Small intestine (tissue), 7 donors: ENCODE measurements at regions not wholly inside any gene's neighbourhood (a gene's known extent, or its start where the extent isn't known, plus 50 kb on each side); places are given as distances from the start of the nearest gene placed in this dataset.
"Not testable (repeated sequence)": the region's sequence is repeated elsewhere in the genome, so short reads cannot be mapped to it uniquely, and the experiment has no call there.

Experiments used
- DNase-seq, 2 donors: peaks; one replicate each; pipeline versions ENCODE4 v3.0.0 to v3.0.0-alpha.2; 2013
- FAIRE-seq: peaks from 2 replicates; lab custom pipeline; 2012; peaks lifted over from hg19 to GRCh38; lab: Jason Lieb, UNC
- H3K27ac ChIP-seq, 3 donors: one replicate each; pipeline ENCODE4 v1.5.1; 2013; ENCODE audit warnings: low read length in 2 of 3, mild to moderate bottlenecking in 2 of 3, control low read depth in 1 of 3, inconsistent platforms in 1 of 3, low read depth in 1 of 3, moderate library complexity in 1 of 3
- H3K27me3 ChIP-seq, 3 donors: one replicate each; pipeline ENCODE4 v1.6.1; 2013; ENCODE audit warnings: low read length in 3 of 3, inconsistent platforms in 1 of 3; ENCODE audit not compliant: control insufficient read depth in 3 of 3, insufficient read depth in 3 of 3
- H3K36me3 ChIP-seq, 3 donors: one replicate each; pipeline ENCODE4 v1.6.1; 2013; ENCODE audit warnings: low read length in 3 of 3, inconsistent platforms in 1 of 3, low read depth in 1 of 3, mild to moderate bottlenecking in 1 of 3, moderate library complexity in 1 of 3; ENCODE audit not compliant: control insufficient read depth in 3 of 3, insufficient read depth in 2 of 3
- H3K4me1 ChIP-seq, 3 donors: one replicate each; pipeline ENCODE4 v1.6.1; 2013; ENCODE audit warnings: low read length in 2 of 3, inconsistent platforms in 1 of 3, low read depth in 1 of 3, mild to moderate bottlenecking in 1 of 3, moderate library complexity in 1 of 3; ENCODE audit not compliant: control insufficient read depth in 3 of 3, insufficient read depth in 2 of 3
- H3K4me3 ChIP-seq, 3 donors: one replicate each; pipeline ENCODE4 v1.5.1; 2013; ENCODE audit warnings: low read length in 3 of 3, control low read depth in 1 of 3, inconsistent platforms in 1 of 3, low read depth in 1 of 3, mild to moderate bottlenecking in 1 of 3, moderate library complexity in 1 of 3
- H3K9me3 ChIP-seq, 2 donors: one replicate each; pipeline ENCODE4 v1.6.1; 2013; ENCODE audit warnings: low read depth in 1 of 2, low read length in 1 of 2; ENCODE audit not compliant: control insufficient read depth in 2 of 2, insufficient read depth in 1 of 2
- WGBS, 3 donors: extraction: QIAGEN DNeasy Blood & Tissue Kit; methylation state at CpG; one replicate each; pipeline ENCODE4 v1.1.7; 2013; 5-methylcytosine and 5-hydroxymethylcytosine counted together
- donor health status: healthy with polysubstance abuse.
- donor health status: control.
- donor health status: control.
- donor health status: Bipolar disorder and iron deficiency.
- donor health status: healthy.

GRCh38 chrX:65862638-65863037 lies 177.2 kb downstream of the VSIG4 start:
- FAIRE-seq (no peak), DNase-seq (no peak)
- Histone ChIP-seq H3K4me1 (no peaks in the 10 kb centered on the region), H3K27ac (no peak overlapping the region), H3K36me3 (no peaks in the 10 kb centered on the region), H3K4me3 (no peak overlapping the region), H3K27me3 (no peaks in the 10 kb centered on the region), H3K9me3 (no peaks in the 10 kb centered on the region)
- 72 to 87% (median 79%) methylated on average over 5 of the region's 5 CpGs for WGBS, 3 donors

GRCh38 chrX:65859299-65859698 lies 180.6 kb downstream of the VSIG4 start:
- no peaks in the 10 kb centered on the region for H3K4me1 ChIP-seq
- H3K9me3 ChIP-seq: no peaks in the 10 kb centered on the region
- no peak overlapping the region for H3K27ac ChIP-seq
- FAIRE-seq (no peak), DNase-seq (no peak)
- no peak overlapping the region for H3K4me3 ChIP-seq
- H3K36me3 ChIP-seq: no peaks in the 10 kb centered on the region
- no peaks in the 10 kb centered on the region for H3K27me3 ChIP-seq

GRCh38 chrX:65854437-65854836 lies 185.4 kb downstream of the VSIG4 start:
- not testable (repeated sequence) for H3K9me3 ChIP-seq, H3K27me3 ChIP-seq, DNase-seq, H3K4me3 ChIP-seq, H3K27ac ChIP-seq, H3K4me1 ChIP-seq, H3K36me3 ChIP-seq
- WGBS, 3 donors: 44 to 85% (median 54%) methylated on average over 1 of the region's 1 CpG
- peak; percentile 94 for FAIRE-seq

GRCh38 chrX:65851306-65851705 lies 183.9 kb downstream of the MSN start:
- WGBS, 3 donors: 86 to 96% (median 86%) methylated on average over 1 of the region's 1 CpG
- not testable (repeated sequence) for H3K4me3 ChIP-seq, H3K27ac ChIP-seq, DNase-seq, FAIRE-seq, H3K27me3 ChIP-seq, H3K36me3 ChIP-seq, H3K9me3 ChIP-seq, H3K4me1 ChIP-seq

- H3K27me3 ChIP-seq, H3K36me3 ChIP-seq, FAIRE-seq, H3K4me3 ChIP-seq, DNase-seq, H3K27ac ChIP-seq, H3K4me1 ChIP-seq, H3K9me3 ChIP-seq: not testable (repeated sequence)
- WGBS, 3 donors: 68 to 82% (median 68%) methylated on average over 2 of the region's 2 CpGs
These were observed 183.4 kb downstream of the MSN start for GRCh38 chrX:65850821-65851220.

- no peaks in the 10 kb centered on the region for H3K9me3 ChIP-seq
- no peak overlapping the region for H3K27ac ChIP-seq
- no peak overlapping the region for H3K4me3 ChIP-seq
- no peak for DNase-seq
- WGBS, 3 donors: 37 to 79% (median 53%) methylated on average over 2 of the region's 2 CpGs
- H3K4me1 ChIP-seq: no peaks in the 10 kb centered on the region
- no peaks in the 10 kb centered on the region for H3K27me3 ChIP-seq
- no peaks in the 10 kb centered on the region for H3K36me3 ChIP-seq
- FAIRE-seq: no peak
These were observed 179.5 kb downstream of the MSN start for GRCh38 chrX:65846974-65847373.

GRCh38 chrX:65841263-65841662 lies 173.8 kb downstream of the MSN start:
- Histone ChIP-seq H3K36me3 (no peaks in the 10 kb centered on the region), H3K9me3 (no peaks in the 10 kb centered on the region), H3K27me3 (no peaks in the 10 kb centered on the region), H3K4me1 (no peaks in the 10 kb centered on the region), H3K4me3 (no peak overlapping the region), H3K27ac (no peak overlapping the region)
- no peak for FAIRE-seq
- no peak for DNase-seq
- WGBS, 3 donors: 84 to 91% (median 89%) methylated on average over 2 of the region's 2 CpGs

- DNase-seq (peak in 1 of 2 donors; percentile 0), FAIRE-seq (no peak)
- Histone ChIP-seq H3K27ac (no peak overlapping the region), H3K4me3 (no peak overlapping the region), H3K4me1 (no peaks in the 10 kb centered on the region), H3K36me3 (no peaks in the 10 kb centered on the region), H3K9me3 (no peaks in the 10 kb centered on the region), H3K27me3 (no peaks in the 10 kb centered on the region)
- WGBS, 3 donors: 60 to 85% (median 61%) methylated on average over 3 of the region's 3 CpGs
These were observed 171.2 kb downstream of the MSN start for GRCh38 chrX:65838674-65839073.

- FAIRE-seq: no peak
- Histone ChIP-seq H3K27me3 (no peaks in the 10 kb centered on the region), H3K36me3 (no peaks in the 10 kb centered on the region), H3K4me3 (no peak overlapping the region), H3K4me1 (no peaks in the 10 kb centered on the region), H3K27ac (no peak overlapping the region), H3K9me3 (no peaks in the 10 kb centered on the region)
- WGBS, 3 donors: 87 to 93% (median 93%) methylated on average over 4 of the region's 4 CpGs
- no peak for DNase-seq
These were observed 170.6 kb downstream of the MSN start for GRCh38 chrX:65837875-65838549.
